SK-N-SH treated with all-trans-retinoic acid at 6 μM for 48 hours (cell line): ENCODE measurements at regions not wholly inside any gene's neighbourhood (a gene's known extent, or its start where the extent isn't known, plus 50 kb on each side); places are given as distances from the start of the nearest gene placed in this dataset.

Source experiments
- ARNTL ChIP-seq: fragments of 450-650 bp; formaldehyde crosslinking; IDR thresholded peaks from 2 replicates; pipeline ENCODE4 v1.5.0; 2020; ENCODE audit warnings: low read depth, mild to moderate bottlenecking, moderate library complexity, borderline replicate concordance
- RARB ChIP-seq: fragments of 250-450 bp; sonication (Bioruptor Pico); IDR thresholded peaks from 2 replicates; pipeline ENCODE4 v1.8.0; 2021; ENCODE audit warnings: mild to moderate bottlenecking, moderate library complexity
- ZFP30 ChIP-seq: fragments of 450-650 bp; formaldehyde crosslinking; IDR thresholded peaks from 2 replicates; pipeline ENCODE4 v1.5.0; 2022; ENCODE audit warnings: mild to moderate bottlenecking, moderate library complexity

DNA sequence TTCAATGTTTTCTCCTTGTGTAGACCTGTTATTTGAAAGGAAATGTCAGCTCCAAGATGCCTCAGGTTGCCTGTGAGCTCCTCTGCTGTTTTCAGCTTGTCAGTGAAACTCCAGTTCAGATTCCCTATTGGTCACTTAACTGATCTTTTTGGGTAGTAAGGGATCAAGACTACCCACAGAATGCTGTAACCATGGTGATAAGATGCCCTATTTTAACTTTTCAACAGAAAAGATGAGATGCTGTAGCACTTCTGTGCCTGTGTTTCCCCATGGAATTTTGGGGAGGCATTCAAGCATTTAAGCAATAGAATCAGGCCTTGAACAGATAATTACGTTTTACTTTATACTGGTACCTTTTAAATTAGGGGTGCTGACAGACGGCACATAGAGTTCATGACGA lies 106.6 kb upstream of the H2AZ1 start:
- TF ChIP-seq RARB = no peak
- no peak for TF ChIP-seq ARNTL (CRISPR knock-in tag)
- no peak for TF ChIP-seq ZFP30 (CRISPR knock-in tag)
